NCI-H2196 (cell line): ENCODE measurements at regions not wholly inside any gene's neighbourhood (a gene's known extent, or its start where the extent isn't known, plus 50 kb on each side); places are given as distances from the start of the nearest gene placed in this dataset.

ENCODE experiments used
- DNase-seq: peaks from one replicate; lab custom pipeline; 2025; ENCODE audit not compliant: unreplicated experiment; lab: John Stamatoyannopoulos, UW

DNA sequence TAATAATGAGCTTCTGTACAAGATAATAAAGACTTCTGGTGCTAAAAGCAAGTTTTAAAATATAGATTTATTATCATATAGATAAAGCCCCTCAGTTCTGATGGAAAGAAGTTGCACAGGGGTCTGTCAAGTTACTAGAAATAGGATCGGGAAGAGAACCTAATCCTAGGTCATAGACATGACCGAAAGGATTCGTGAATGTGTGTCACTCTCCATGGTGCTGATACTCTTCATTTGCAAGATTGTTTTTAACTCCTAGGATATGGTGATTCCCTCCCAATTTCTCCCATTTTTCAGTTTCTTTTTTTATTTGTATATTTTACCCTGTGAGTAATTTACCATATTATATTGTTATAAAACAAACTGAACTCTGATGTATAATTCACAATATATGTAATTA is 58.9 kb upstream of the CTNNA2 start:
- DNase-seq = no peak

DNA sequence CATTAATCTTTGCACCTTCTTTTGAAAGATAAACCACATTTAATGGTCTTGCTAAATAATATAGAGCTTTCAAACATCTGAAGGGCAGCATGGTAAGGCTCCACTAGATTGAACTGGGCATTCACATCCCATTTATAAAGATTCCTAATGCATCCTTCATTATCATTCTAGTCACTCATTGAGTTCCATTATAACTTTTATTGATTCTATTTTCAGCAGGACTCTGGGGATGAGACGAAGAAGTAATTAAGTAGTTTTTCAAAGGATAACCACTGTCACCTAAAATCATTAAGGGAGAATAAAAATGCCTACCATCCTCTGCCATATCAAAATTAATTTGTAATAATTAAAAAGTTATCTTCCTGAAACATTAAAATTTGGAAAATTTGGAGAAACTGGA is 60.2 kb upstream of the CTNNA2 start:
- DNase-seq = no peak

DNA sequence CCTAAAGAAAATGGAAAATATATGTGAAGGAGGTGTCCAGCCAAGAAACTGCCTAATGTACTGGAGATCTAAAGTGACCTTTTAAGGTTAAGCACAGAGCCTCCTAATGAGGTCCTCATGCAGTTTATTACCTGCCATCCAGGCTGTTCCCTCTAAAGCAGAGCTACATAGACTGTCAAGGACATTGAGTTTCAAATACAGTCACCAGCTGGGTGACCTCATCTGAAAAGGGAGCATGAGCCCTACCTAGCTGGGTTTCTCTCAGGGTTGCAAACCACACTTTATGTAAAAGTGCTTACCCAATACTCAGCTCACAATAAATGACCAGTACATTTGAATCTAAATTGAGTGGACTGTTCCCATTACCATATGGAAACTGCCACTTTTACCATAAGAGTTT is 65.4 kb upstream of the CTNNA2 start:
- no peak for DNase-seq

DNA sequence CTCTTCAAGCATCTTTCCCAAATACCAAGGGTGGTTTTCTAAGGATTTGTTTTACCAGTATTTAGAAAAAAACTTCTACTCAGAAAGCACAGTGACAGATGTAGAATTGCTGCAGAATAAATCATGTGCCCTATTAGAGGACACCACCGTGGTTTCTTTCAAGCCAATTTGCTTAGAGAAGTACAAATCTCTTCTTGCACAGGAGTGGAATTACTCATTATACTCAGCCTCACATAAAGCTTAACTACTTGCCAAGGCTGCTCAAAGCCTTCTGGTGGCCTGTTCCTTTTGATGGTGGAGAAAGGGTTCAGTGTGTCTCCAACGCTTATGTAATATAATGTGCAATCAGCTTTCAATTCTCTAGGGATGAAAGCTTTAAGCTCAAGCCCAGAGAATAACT is 66.5 kb upstream of the CTNNA2 start:
- no peak for DNase-seq

DNA sequence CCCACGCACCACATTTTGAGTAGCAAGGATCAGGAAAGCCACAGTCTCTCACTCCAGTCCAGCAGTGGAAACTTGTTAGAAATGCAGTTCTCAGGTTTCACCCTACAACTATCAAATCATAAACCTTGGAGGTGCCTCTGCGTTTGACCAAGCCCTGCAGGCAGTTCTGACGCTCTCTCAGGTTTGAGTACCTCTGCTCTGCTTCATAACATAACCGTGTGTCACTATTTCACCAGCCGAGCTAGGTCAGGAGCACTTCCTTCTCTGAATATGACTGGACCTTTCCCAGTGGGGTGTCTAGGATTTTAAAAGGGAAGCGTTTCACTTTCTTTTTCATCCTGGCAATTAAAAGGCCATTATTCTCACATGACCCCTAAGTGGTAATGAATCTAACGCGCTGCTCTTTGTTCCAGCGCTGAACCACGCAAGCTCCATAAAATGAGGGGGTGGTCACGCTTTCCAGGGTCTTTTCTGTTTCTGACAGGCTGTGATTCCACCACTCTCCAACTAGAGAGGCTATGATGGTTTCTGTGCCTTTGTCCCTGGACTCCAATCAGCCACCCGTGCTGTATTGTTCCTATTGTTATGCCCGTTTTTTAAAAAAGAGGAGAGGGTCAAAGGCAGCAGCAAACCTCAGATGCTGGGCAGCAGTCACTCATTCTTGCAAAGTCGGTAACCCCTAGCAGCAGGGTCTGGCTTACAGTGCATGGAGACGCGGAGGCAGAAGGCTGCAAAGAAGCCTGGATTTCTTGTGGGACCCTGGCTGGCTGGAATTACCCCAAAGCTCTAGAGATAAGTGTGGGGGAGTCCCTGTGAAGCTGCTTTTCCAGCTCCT is 75.2 kb upstream of the CTNNA2 start:
- peak; percentile 11 for DNase-seq

DNA sequence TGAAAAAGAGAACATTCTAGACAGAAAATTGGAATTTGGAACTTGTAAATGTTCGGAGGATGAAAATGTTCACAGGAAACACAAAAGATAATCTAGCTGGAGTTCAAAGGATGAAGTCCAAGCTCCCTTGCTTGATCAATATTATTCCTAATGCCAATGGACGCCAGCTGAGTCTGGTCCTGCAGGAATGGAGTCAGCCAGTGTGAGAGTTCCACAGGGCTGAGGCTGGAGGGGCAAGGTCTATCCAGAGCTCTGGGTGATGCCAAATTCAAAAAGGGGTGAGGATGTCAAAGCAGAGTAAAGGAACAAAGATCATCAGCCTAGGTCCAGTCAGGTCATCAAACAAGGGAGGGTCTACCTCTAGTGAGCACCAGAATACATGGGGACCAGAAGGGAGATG is 78.5 kb upstream of the CTNNA2 start:
- no peak for DNase-seq

DNA sequence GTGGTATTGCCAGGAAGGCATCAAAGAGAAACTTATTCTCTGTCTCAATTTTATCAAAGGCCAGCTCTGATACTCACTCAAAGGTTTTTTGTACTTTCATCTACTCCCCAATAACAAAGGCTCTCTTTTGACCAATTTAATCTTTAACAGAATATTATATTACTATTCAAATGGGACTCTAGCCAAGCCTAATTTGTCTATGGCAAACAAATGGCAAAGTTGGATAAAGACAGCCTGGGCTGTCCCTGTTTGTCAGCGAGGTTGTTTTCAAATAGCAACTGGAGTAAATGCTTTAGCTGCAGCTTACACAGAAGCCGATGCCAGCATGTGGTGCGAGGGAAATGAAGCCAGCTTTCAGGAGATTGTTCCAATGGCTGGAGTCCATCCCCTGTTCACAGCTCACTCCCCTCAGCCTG is 80.1 kb upstream of the CTNNA2 start:
- peak; percentile 1 for DNase-seq

DNA sequence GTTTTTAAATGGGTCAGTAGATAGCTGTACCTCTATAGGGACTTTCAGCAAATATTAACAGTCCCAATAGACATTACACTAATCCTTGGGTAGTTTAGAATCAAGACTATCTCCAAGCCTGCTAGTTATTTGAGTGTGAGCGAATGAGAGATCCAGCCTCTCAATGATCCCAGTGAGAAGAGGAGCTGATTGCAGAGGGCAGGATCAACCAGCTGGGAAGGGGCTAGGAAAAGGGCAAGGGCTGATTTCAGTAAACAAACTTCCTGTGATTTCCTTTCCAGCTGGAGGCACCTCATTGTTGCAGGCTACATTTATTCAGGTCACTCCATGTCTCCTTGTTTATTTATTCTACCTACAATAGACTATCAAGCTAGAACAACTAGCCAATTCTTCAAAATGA is 84.1 kb upstream of the CTNNA2 start:
- DNase-seq = no peak

DNA sequence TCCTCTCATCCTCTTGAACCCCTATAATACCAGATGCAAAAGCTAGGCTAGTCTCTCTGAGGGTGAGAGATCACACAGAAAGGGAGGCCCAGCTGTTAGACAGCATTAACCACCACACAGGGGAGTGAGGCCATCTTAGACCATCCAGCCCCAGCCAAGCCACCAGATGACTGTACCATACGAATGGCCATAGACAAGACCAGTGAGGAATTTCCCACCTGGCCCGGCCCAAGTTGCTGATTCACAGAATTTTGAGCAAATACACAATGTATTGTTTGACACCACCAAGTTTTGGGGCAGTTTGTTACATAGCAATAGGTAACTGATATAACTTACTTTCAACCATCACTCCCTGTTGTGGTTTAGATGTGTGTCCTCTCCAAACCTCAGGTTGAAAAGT is 98.2 kb upstream of the CTNNA2 start:
- no peak for DNase-seq

DNA sequence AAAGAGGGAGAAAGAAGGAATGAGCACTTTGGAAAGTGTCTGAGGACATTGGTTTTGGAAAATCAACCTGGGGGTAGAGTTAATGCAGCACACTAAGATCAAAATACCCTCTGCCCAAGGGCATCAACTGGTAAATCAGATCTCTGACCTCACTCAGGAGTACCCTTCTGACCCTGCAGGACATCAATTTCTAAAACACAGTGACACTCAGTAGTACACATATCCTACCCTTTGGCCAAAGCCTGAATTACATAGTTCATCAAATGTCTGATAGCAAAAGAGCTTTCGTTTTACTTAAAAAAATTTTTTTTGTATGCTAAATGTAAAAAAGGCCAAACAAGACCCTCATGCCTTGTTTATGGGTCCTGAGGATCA is 118.4 kb upstream of the CTNNA2 start:
- DNase-seq = no peak

DNA sequence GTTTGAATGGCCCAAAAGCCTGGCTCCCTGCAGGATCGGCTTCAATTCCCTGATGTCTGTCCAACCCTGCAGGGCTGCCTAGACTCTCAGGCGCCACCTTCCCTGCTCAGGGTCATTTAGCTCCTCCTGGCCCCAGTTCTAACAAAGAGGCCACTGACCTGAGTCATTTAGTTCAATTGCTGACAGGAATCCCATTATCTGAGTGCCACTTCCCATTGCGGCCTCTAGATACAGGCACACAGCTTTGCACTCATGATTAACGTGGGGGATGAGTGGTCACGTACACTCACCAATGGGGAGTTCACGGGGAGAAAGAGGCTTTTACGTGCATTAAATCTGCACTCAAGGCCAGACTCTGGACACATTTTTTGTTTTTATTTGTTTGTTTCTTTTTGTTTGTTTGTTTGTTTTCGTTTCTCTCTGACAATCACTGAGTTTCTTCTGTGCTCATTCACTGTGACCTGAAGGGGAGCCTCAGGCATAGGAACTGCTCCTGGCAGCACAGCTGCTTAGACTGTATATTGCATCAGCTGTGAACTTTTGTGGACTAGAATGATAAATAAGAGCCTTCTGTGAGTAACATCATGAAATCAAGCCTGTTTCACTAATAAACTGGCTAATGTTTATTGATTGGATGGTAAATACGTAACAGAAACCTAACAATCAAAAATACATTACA is 118.9 kb upstream of the CTNNA2 start:
- peak; percentile 66 for DNase-seq

DNA sequence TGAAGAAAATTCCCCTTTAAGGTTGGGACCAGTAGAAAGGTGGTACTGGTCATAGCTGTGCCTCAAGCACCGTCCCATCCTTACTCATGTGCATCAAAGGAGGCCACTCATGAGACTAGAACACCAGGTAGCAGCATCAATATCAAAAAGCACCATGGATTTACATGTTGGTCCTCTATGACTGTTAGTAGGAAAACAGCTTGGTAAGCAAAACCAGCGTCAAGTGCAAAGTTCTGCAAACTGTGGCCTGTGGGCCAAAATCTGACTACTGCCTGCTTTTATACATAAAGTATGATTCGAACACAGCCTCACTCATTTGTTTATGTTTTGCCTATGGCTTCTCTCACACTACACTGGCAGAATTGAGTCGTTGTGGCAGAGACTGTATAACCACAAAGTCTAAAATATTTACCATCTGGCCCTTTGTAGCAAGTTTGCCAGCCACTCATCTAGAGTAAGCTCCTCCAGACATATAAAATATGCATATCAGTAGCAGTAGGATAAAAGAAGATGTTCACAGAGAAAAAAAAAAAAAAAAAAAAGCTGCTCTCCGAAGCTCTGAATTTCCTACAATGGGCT is 119.7 kb upstream of the CTNNA2 start:
- no peak for DNase-seq

DNA sequence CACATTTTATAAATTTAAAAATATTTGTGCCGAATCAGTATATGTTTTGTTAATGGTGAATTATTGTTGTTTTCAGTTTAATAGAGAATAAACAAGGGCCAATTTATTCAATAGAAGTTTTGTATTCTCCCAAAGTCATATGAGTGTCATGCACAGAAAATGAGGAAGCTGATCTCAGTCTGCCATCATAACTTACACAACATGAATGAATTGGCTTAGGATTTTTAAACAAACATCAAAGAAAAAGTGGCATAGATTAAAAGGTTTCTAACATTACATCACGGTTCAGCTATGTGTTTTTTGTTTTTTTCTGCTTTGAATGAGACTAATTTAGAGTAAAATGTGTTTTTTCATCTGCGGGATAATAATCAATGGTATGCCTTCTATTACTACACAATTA is 123.4 kb upstream of the CTNNA2 start:
- no peak for DNase-seq

DNA sequence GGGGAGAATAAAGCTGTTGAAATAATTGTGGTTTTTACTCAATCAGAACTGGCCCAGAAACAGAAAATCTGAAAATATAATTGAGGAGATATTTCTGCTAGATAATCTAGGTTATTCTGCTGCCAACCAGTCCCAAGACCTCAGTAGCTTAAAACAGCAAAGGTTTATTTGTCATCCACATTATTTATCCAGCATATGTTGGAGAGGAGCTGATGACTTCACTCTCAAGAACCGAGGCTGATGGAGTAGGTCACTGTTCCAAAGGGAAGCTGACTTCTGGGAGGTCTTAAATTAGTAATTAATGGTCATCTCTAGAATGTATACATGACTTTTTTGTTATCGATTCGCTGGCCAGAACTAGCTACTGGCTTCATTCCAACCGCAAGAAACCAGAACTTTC is 124.8 kb upstream of the CTNNA2 start:
- no peak for DNase-seq

DNA sequence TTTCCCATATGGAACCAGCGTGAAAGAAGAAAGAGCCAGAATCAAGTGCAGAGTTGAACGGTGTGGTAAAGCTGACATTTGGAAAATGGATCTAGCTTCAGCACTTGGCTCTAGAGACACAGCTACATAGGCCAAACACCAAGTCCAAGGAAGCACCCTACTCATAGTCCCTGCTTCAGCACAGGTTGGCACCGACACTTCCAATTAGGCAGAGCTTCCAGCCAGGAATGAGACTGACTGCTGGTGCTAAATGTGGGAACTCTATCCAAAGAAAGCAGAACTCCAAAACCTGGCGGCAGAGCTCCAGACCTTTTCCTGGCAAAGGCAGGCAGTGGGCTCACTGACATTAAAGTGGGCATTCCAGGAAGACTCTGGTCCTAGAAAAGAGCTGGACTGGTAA is 125.4 kb upstream of the CTNNA2 start:
- DNase-seq = no peak

DNA sequence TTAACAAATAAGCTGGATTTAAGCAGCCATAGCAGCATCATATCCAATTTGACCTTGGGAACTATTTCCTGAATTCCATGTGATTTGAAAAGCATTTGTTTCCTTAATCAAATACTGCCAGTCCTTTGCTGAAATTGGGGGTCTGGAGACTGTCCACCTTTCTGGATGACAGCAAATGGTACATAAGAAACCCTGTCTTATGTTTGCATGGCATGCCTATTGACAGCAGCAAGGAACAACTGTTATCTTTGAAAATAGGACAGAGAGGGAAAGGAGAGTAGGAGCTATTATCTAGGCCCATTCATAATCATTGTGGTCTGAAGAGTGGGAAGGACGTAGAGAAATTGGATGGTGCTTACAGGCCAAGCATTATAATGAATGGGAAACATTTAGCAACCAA is 129.2 kb upstream of the CTNNA2 start:
- no peak for DNase-seq

DNA sequence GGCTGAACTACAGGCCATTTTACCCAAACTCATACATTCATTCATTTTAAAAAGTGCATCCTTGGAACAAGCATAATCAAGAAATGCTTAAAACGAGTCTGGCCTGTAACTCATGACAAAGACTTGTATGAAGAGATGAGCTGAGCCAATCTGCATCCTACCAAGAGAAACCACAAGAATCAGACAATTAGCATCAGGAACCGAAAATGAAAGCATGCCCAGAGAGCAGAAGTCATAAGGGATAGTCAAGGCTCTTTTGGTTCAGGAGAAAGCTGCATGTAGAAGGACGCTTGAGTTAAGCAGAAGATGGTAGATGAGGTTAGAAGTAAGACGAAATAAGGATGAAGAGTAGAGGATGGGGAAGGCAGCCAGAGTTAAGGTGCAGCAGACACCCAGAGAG is 137.0 kb upstream of the CTNNA2 start:
- DNase-seq = no peak

DNA sequence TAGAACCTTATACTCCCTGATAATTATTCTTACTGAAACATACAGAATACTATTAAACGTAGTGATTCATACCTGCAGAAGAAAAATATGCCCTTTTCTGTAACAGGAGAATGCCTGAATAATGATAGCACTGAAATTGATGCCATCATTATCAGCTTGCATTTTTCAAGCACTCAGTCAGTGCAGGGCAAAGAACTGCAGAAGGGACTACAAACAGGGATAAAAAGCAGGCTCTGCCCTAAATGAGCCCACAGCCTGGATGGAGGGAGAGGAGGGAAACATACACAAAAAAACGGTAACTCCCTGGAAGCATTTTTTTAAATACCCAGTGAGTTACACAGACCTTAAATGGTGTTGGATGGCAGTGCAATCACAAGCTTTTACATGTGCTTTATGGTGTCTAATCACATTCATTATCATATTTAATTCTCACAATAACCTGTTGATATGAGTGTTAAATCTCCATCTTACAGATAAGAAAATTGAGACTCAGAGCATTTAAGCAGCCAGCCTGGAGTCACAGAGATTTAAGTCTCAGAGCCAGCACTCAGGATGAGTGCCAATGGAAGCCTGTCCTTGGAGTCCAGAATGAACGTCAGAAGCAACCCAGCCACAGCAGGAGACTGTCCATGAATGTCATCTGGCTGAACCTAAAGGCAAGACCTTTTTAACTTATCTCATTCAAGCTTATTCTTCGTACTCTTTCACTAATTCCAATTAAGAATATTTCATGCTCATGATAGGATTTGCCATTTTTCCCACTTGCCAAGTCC is 139.3 kb upstream of the CTNNA2 start:
- DNase-seq = no peak

DNA sequence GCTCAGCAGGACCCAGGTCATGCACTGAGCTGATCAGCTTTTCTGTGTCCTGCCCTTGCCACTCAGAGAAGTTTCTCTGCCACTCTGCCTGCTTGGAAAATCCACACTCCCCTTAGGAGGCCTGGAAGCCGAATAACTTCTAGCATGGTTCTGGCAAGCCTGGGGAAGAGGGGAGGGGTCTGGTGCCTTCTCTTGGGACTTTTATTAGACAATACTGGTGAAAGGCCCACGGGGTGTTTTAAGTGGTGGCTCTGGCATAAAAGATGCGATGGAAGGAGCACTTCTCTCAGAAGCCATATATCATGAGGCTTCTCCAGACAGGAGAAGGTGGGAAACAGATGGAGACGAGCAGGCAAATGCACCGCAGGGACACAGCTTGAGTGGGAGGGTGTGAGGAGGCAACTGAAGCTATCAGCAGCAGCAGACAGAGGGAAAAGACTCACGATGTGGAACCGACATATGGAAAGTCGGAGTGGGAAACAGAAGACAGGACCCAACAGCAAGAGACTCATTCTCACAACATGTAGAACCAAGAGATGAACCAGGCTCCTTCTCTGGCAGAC is 141.8 kb upstream of the CTNNA2 start:
- DNase-seq = no peak

DNA sequence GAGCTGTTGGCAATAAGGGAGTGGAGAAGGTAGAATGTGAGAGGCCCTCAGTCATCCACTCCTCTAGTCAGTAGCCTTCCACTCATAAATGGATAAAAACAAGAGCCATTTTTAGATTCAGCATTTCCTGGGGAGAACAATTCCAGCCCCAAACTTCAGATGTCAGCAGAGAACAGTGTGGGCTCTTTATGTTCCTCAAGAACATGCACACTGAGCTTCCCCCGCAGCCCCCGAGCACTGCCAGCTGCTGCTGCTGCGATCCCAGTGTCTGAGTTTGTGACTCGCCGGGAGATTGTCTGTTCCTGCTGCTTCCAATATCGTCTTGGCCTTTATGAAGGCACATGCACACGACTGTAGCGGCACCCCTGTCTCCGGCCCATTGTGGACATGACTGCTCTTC is 143.7 kb upstream of the CTNNA2 start:
- DNase-seq = no peak

DNA sequence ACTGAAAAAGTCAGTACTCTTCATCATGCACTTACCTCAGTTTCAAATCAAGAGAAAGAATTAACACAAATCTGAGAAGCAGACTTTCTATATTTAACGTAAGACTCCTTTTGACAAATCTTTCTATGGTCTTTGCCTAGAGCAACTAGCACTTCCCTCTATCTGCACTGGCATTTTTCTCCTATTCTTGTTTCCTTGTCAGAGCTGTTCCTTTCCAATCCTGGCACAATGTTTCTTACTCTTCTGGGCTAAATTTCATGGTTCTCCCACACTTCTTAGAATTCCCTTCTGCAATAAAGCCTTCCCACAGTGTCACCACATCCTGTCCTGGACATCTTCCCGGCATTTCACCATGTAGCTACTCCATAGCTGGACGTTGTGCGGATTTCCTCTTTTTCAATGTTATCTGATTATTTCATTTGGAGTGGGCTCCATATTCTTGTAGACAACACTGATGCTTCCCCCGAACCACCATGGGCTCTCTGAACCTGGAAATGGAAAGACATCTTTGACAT is 144.7 kb upstream of the CTNNA2 start:
- DNase-seq = no peak
